Panc1 (cell line): ENCODE measurements at regions not wholly inside any gene's neighbourhood (a gene's known extent, or its start where the extent isn't known, plus 50 kb on each side); places are given as distances from the start of the nearest gene placed in this dataset.

Experiments
- ATAC-seq: fragments of 200-7000 bp; cut with Tn5 transposase; 2 replicates; pipeline ENCODE4 v1.9.1; 2020; ENCODE audit warnings: mild to moderate bottlenecking, moderate library complexity
- BruUV-seq: library from RNA; stranded (reverse); fragments of 400-500 nt; replicated peaks from 2 replicates; lab custom pipeline; 2021; lab: Mats Ljungman, UMichigan
- CTCF ChIA-PET: fragments of 300-600 bp; sonication (Branson Sonifier 250); formaldehyde crosslinking; loops from one replicate; lab custom pipeline; 2022; ENCODE audit warnings: antibody characterized with exemption; lab: Charles Lee
- POLR2A ChIA-PET: fragments of 300-600 bp; sonication (Branson Sonifier 250); formaldehyde crosslinking; loops from one replicate; lab custom pipeline; 2022; ENCODE audit warnings: antibody characterized with exemption; lab: Charles Lee
- DNase-seq: peaks from one replicate; pipeline ENCODE4 v3.0.0-alpha.2; 2010; ENCODE audit warnings: low read depth, low spot score
- H3K27ac ChIP-seq: 2 replicates; pipeline ENCODE4 v1.5.1; 2011; ENCODE audit warnings: mild to moderate bottlenecking, low read length, inconsistent platforms
- H3K27me3 ChIP-seq: fragments of 200-500 bp; sonication (Bioruptor generic); 2 replicates; pipeline ENCODE4 v1.6.0; 2014; ENCODE audit warnings: low read length, inconsistent platforms; ENCODE audit not compliant: control insufficient read depth, insufficient read depth
- H3K36me3 ChIP-seq: fragments of 200-500 bp; sonication (Bioruptor generic); 2 replicates; pipeline ENCODE4 v1.5.1; 2014; ENCODE audit warnings: inconsistent platforms, mild to moderate bottlenecking, low read length, moderate library complexity; ENCODE audit not compliant: control insufficient read depth, insufficient read depth
- H3K4me1 ChIP-seq: 2 replicates; pipeline ENCODE4 v1.5.1; 2011; ENCODE audit warnings: inconsistent platforms, mild to moderate bottlenecking, low read length, moderate library complexity; ENCODE audit not compliant: control insufficient read depth, insufficient read depth
- H3K4me3 ChIP-seq, 2 experiments: 2 replicates each; pipeline ENCODE4 v1.5.1; 2011 to 2012; ENCODE audit warnings: low read depth in 2 of 2, low read length in 2 of 2, mild to moderate bottlenecking in 2 of 2, inconsistent platforms in 1 of 2, moderate library complexity in 1 of 2
- H3K9me3 ChIP-seq: fragments of 200-500 bp; sonication (Bioruptor generic); 2 replicates; pipeline ENCODE4 v1.5.1; 2014; ENCODE audit warnings: low read depth, mild to moderate bottlenecking, inconsistent platforms, low read length, moderate library complexity; ENCODE audit not compliant: control insufficient read depth, insufficient read depth
- CTCF ChIP-seq: fragments of 450-650 bp; IDR thresholded peaks from 2 replicates; pipeline ENCODE4 v1.5.1; 2017; ENCODE audit warnings: mild to moderate bottlenecking
- POLR2AphosphoS5 ChIP-seq: IDR thresholded peaks from 2 replicates; pipeline ENCODE4 v1.6.1; 2012; ENCODE audit warnings: mild to moderate bottlenecking, low read depth, low read length, moderate library complexity
- REST ChIP-seq, 2 experiments: IDR thresholded peaks; 2 replicates each; pipeline ENCODE4 v1.6.1; 2011 to 2012; ENCODE audit warnings: low read depth in 2 of 2, control low read depth in 1 of 2, low read length in 1 of 2, mild to moderate bottlenecking in 1 of 2, moderate library complexity in 1 of 2; ENCODE audit not compliant: insufficient read depth in 1 of 2
- SIN3A ChIP-seq: IDR thresholded peaks from 2 replicates; pipeline ENCODE4 v1.6.1; 2012; ENCODE audit warnings: low read depth, mild to moderate bottlenecking, low read length, moderate library complexity, borderline replicate concordance; ENCODE audit not compliant: insufficient read depth
- TCF7L2 ChIP-seq: IDR thresholded peaks from 2 replicates; pipeline ENCODE4 v1.6.1; 2011; ENCODE audit warnings: mild to moderate bottlenecking, low read depth, low read length, inconsistent platforms
- in situ Hi-C: cut with HindIII; loops from 2 replicates; pipeline ENCODE4 v1.10.0; 2016; ENCODE audit warnings: low sequenced_read_pairs, low pct_unique_long_range_greater_than_20kb
- intact Hi-C: fragments of 100-400 bp; cut with micrococcal nuclease; formaldehyde crosslinking; loops from one replicate; pipeline ENCODE4 v1.10.0; 2022; ENCODE audit not compliant: unreplicated experiment

GRCh38 chr20:55513954-55514353 lies 491.4 kb downstream of the CBLN4 start:
- POLR2A ChIA-PET: no interaction called here

GRCh38 chr20:55500130-55500529 lies 505.2 kb downstream of the CBLN4 start:
- Histone ChIP-seq H3K27ac (no peak overlapping the region), H3K4me3 (no peak overlapping the region), H3K27me3 (no peaks in the 10 kb centered on the region), H3K4me1 (no peaks in the 10 kb centered on the region), H3K9me3 (no peaks in the 10 kb centered on the region), H3K36me3 (no peaks in the 10 kb centered on the region)
- in situ Hi-C loops: no loop called here
- ChIA-PET POLR2A (no interaction called here), CTCF (no interaction called here)
- no TSS peak for BruUV-seq
- DNase-seq (no peak), ATAC-seq (no peak)
- TF ChIP-seq POLR2AphosphoS5 (no peak), SIN3A (no peak)
- intact Hi-C loops: no loop called here

More at GRCh38 chr20:55513954-55514353, 491.4 kb downstream of the CBLN4 start:
- no peaks in the 10 kb centered on the region for H3K9me3 ChIP-seq
- H3K4me1 ChIP-seq: no peaks in the 10 kb centered on the region
- H3K27me3 ChIP-seq: no peaks in the 10 kb centered on the region
- no peaks in the 10 kb centered on the region for H3K36me3 ChIP-seq
- TF ChIP-seq SIN3A (no peak), POLR2AphosphoS5 (no peak), REST (IDR thresholded peaks at IDR 0.05; ENCODE audit: insufficient read depth in 1 of 2, low read depth in 2 of 2, low read length in 1 of 2) (no peak), TCF7L2 (no peak), CTCF (no peak)
- no TSS peak for BruUV-seq
- no peak for DNase-seq
- CTCF ChIA-PET: no interaction called here
- in situ Hi-C loops: no loop called here
- H3K27ac ChIP-seq: no peak overlapping the region
- H3K4me3 ChIP-seq: no peak overlapping the region
- intact Hi-C loops: no loop called here
- no peak for ATAC-seq

GRCh38 chr20:55488593-55488992 lies 516.7 kb downstream of the CBLN4 start:
- no peaks in the 10 kb centered on the region for H3K36me3 ChIP-seq
- TF ChIP-seq SIN3A (no peak), POLR2AphosphoS5 (no peak), CTCF (no peak), TCF7L2 (no peak), REST (IDR thresholded peaks at IDR 0.05; ENCODE audit: insufficient read depth in 1 of 2, low read depth in 2 of 2, low read length in 1 of 2) (no peak)
- ChIA-PET CTCF (no interaction called here), POLR2A (no interaction called here)
- H3K27ac ChIP-seq: no peak overlapping the region
- H3K27me3 ChIP-seq: no peaks in the 10 kb centered on the region
- in situ Hi-C loops (no loop called here), intact Hi-C loops (no loop called here)
- BruUV-seq: no TSS peak
- H3K4me3 ChIP-seq: no peak overlapping the region
- no peaks in the 10 kb centered on the region for H3K9me3 ChIP-seq
- no peak for ATAC-seq
- no peaks in the 10 kb centered on the region for H3K4me1 ChIP-seq
- DNase-seq: no peak
